Suprapubic skin (tissue), 3 donors: ENCODE measurements at regions not wholly inside any gene's neighbourhood (a gene's known extent, or its start where the extent isn't known, plus 50 kb on each side); places are given as distances from the start of the nearest gene placed in this dataset.

Experiments
- CTCF ChIP-seq, 2 donors: fragments of 200-600 bp in 1 of 2; fragments of 450-650 bp in 1 of 2; sonication (generic) in 1 of 2; IDR thresholded peaks; one replicate each; pipeline ENCODE4 v1.5.1; 2016 to 2019; ENCODE audit warnings: antibody characterized with exemption in 2 of 2, mild to moderate bottlenecking in 1 of 2, moderate library complexity in 1 of 2
- EP300 ChIP-seq: sonication (generic); formaldehyde crosslinking; IDR thresholded peaks from one replicate; pipeline ENCODE4 v1.6.1; 2017; ENCODE audit warnings: antibody characterized with exemption

GRCh38 chr6:114592506-114592905 is 249.7 kb upstream of the HS3ST5 start:
- TF ChIP-seq CTCF (IDR thresholded peaks at IDR 0.05) (no peak), EP300 (no peak)
